HEK293T (cell line): ENCODE measurements at regions not wholly inside any gene's neighbourhood (a gene's known extent, or its start where the extent isn't known, plus 50 kb on each side); places are given as distances from the start of the nearest gene placed in this dataset.

Experiments
- ARNT ChIP-seq: fragments of 450-650 bp; IDR thresholded peaks from 2 replicates; pipeline ENCODE4 v1.6.1; 2017; ENCODE audit warnings: mild to moderate bottlenecking
- BHLHE40 ChIP-seq: fragments of 450-650 bp; IDR thresholded peaks from 2 replicates; pipeline ENCODE4 v1.6.1; 2016; ENCODE audit warnings: mild to moderate bottlenecking, moderate library complexity, borderline replicate concordance
- FOXK2 ChIP-seq: fragments of 450-650 bp; IDR thresholded peaks from 2 replicates; pipeline ENCODE4 v1.6.1; 2016; ENCODE audit warnings: mild to moderate bottlenecking
- FOXM1 ChIP-seq: fragments of 450-650 bp; IDR thresholded peaks from 2 replicates; pipeline ENCODE4 v1.6.1; 2017; ENCODE audit warnings: mild to moderate bottlenecking, borderline replicate concordance
- PKNOX1 ChIP-seq: fragments of 450-650 bp; IDR thresholded peaks from 2 replicates; pipeline ENCODE4 v1.6.1; 2016

GRCh38 chr3:55406696-55407425, 80.2 kb downstream of the WNT5A start:
- TF ChIP-seq FOXM1 (no peak), PKNOX1 (no peak), BHLHE40 (no peak), FOXK2 (no peak), ARNT (no peak)
